ENCODE measurements at regions not wholly inside any gene's neighbourhood (a gene's known extent, or its start where the extent isn't known, plus 50 kb on each side); places are given as distances from the start of the nearest gene placed in this dataset.
A peak's percentile ranks its signal among the peaks of the same experiment; 100 is the strongest.
"Not testable (repeated sequence)": the region's sequence is repeated elsewhere in the genome, so short reads cannot be mapped to it uniquely, and the experiment has no call there.

DNA sequence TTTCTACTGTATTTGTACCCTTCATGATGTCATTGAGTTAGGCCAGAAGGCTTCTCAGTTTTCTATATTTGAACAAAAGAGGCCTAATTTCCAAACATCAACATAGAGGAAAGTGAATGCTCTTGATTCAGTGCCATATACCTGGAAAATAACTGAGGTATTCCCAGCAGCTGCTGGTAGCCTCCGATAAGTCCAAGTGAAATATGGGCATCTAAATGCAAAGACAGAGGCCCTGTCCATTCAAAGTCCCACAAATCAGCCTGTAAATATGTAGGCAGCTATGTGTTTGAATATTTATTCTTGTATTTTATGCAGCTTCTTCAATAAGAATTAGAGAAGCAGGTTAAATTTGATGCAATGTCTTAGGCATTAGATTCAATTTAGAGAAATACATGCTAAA lies 89.5 kb upstream of the DPP10 start:
- H3K9me3 ChIP-seq: no peaks in the 10 kb centered on the region
- H3K27ac ChIP-seq: no peak overlapping the region
- no peak for DNase-seq
- intact Hi-C loops (cut with DNase I): no loop called here
- no peak for ATAC-seq
- no peaks in the 10 kb centered on the region for H3K4me1 ChIP-seq
- H3K36me3 ChIP-seq: no peaks in the 10 kb centered on the region
- no peak overlapping the region for H3K4me3 ChIP-seq
- TF ChIP-seq, protein P1, sequence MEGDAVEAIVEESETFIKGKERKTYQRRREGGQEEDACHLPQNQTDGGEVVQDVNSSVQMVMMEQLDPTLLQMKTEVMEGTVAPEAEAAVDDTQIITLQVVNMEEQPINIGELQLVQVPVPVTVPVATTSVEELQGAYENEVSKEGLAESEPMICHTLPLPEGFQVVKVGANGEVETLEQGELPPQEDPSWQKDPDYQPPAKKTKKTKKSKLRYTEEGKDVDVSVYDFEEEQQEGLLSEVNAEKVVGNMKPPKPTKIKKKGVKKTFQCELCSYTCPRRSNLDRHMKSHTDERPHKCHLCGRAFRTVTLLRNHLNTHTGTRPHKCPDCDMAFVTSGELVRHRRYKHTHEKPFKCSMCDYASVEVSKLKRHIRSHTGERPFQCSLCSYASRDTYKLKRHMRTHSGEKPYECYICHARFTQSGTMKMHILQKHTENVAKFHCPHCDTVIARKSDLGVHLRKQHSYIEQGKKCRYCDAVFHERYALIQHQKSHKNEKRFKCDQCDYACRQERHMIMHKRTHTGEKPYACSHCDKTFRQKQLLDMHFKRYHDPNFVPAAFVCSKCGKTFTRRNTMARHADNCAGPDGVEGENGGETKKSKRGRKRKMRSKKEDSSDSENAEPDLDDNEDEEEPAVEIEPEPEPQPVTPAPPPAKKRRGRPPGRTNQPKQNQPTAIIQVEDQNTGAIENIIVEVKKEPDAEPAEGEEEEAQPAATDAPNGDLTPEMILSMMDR (IDR thresholded peaks at IDR 0.05): no peak
- no peaks in the 10 kb centered on the region for H3K27me3 ChIP-seq

DNA sequence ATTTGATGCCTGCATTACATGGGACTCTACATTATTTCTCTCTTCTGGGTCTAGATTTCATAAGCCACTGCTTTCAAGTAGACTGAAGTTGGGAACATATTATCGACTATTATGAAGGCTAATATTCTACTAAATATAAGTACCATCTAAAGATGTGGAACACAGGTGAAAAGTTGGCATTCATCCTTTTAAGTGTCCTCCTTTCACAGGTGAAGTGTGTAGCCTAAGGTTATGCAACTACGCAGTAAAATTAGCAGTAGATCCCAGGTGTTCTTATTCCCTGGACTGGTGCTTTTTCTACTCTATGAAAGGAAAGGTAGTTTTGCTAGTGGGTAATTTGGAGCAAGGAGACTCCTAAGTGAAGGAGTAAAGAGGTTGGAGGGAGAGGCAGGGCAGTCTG lies 88.2 kb upstream of the DPP10 start:
- ATAC-seq: peak; percentile 82
- H3K27me3 ChIP-seq: no peaks in the 10 kb centered on the region

DNA sequence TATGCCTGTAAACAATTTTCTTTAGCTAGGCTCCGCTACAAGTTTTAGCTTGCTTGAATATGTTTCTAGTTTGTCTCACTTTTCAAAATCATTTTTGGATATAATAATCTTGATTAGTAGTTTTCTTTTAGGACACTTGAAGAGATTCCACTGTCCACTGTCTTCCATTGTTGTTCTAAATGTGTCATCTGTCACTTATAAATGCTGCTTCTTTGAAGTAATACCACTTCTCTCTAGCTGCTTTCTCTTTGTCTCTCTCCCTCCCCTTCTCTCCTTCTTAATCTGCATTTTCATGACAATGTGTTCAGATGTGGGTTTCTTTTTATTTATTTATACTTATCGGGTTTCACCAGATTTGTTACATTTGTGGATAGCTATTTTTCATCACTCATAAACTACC lies 73.7 kb upstream of the DPP10 start:
- Histone ChIP-seq H3K4me3 (no peak overlapping the region), H3K4me1 (no peaks in the 10 kb centered on the region), H3K27me3 (no peaks in the 10 kb centered on the region), H3K9me3 (peaks cover 0 to 38% of the 10 kb centered on the region in 2 donors), H3K36me3 (no peaks in the 10 kb centered on the region), H3K27ac (no peak overlapping the region)
- ATAC-seq: no peak
- intact Hi-C loops (cut with DNase I): no loop called here
- no peak for DNase-seq
- TF ChIP-seq, protein P1 (IDR thresholded peaks at IDR 0.05): no peak

More for the DNA sequence above, 88.2 kb upstream of the DPP10 start:
- DNase-seq: peak in 1 of 4 donors; percentile 2
- Histone ChIP-seq H3K4me1 (no peaks in the 10 kb centered on the region), H3K27ac (no peak overlapping the region), H3K9me3 (no peaks in the 10 kb centered on the region), H3K36me3 (no peaks in the 10 kb centered on the region), H3K4me3 (no peak overlapping the region)
- intact Hi-C loops (cut with DNase I): no loop called here
- TF ChIP-seq, protein P1 (IDR thresholded peaks at IDR 0.05): no peak

DNA sequence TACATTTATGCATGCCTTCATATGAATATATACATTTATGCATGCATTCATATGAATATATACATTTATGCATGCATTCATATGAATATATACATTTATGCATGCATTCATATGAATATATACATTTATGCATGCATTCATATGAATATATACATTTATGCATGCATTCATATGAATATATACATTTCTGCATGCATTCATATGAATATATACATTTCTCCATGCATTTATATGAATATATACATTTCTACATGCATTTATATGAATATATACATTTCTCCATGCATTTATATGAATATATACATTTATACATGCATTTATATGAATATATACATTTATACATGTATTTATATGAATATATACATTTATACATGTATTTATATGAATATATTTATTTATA lies 70.7 kb upstream of the DPP10 start:
- peaks cover 0 to 39% of the 10 kb centered on the region in 2 donors for H3K9me3 ChIP-seq
- H3K27ac ChIP-seq; H3K4me3 ChIP-seq; H3K36me3 ChIP-seq; H3K4me1 ChIP-seq; DNase-seq; ATAC-seq; intact Hi-C loops (cut with DNase I); H3K27me3 ChIP-seq: not testable (repeated sequence)

DNA sequence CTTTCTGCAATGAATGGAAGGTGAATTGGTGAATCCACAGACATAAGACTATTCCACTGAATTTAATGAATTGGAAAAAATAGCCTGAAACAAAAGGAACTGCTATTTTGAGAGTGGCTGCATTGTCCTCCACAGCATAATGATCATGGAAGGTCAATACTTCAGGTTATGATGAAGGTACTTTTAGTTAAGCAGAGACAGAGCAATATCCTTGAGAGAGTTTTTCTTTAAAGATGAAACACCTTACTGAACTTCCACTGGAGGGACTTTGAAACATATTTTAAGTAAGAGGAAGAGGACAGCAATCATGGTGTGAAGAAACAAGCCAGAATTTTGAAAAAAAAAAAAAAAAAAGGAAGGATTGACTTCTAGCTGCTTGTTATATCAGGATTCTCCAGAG lies 68.8 kb upstream of the DPP10 start:
- TF ChIP-seq, protein P1 (IDR thresholded peaks at IDR 0.05): no peak
- Histone ChIP-seq H3K27me3 (no peaks in the 10 kb centered on the region), H3K4me1 (no peaks in the 10 kb centered on the region), H3K27ac (no peak overlapping the region), H3K36me3 (no peaks in the 10 kb centered on the region), H3K9me3 (peaks cover 0 to 21% of the 10 kb centered on the region in 2 donors), H3K4me3 (no peak overlapping the region)
- DNase-seq (no peak), ATAC-seq (no peak)
- intact Hi-C loops (cut with DNase I): no loop called here

DNA sequence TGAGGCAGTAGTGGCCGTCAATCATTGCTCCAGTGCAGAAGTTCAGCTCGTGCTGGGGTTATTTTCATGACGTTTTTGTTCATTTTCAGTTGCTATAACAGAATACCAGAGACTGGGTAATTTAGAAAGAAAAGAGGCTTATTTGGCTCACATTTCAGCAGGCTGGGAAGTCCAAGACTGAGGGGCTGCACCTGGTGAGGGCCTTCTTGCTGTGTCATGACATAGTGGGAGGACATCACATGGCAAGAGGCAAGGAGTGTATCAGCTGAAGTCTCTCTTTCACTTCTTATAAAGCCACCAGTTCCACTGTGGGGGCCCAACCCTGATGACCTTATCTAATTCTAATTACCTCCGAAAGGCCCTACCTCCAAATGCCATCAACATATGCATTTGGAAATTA lies 58.0 kb upstream of the DPP10 start:
- H3K4me1 ChIP-seq: no peaks in the 10 kb centered on the region
- H3K9me3 ChIP-seq: no peaks in the 10 kb centered on the region
- H3K27ac ChIP-seq: no peak overlapping the region
- H3K4me3 ChIP-seq: no peak overlapping the region
- TF ChIP-seq, protein P1 (IDR thresholded peaks at IDR 0.05): no peak
- DNase-seq (no peak), ATAC-seq (no peak)
- H3K36me3 ChIP-seq: no peaks in the 10 kb centered on the region
- H3K27me3 ChIP-seq: no peaks in the 10 kb centered on the region
- intact Hi-C loops (cut with DNase I): no loop called here

All from left lung (tissue), 4 donors.